ENCODE measurements at regions not wholly inside any gene's neighbourhood (a gene's known extent, or its start where the extent isn't known, plus 50 kb on each side); places are given as distances from the start of the nearest gene placed in this dataset.

DNA sequence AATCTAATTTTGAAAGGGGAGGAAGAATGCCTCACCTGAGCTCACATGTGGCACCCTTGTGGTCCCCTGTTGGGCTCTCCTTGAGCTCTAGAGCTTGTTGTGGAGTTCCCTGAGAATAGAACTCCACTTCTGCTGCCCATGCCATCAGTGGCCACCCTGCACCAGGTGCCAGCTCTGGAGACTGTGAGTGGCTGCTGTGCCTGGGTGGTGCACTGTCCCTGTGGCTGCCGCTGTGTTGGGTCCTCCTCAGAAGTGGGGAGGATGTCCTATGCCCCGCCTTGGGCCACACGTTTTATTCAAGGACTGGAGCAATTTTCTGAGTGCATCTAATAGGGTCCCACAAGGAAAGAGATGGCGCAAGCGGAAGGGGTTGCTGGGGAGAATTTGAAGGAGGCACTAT, 67.9 kb upstream of the MAP3K7 start:
- TF ChIP-seq CTCF (IDR thresholded peaks at IDR 0.05) = no peak

GRCh38 chr6:90654166-90654565, 67.3 kb upstream of the MAP3K7 start:
- no peaks in the 10 kb centered on the region for H3K4me1 ChIP-seq (ENCODE audit: control insufficient read depth in 1 of 2, low read depth in 2 of 2)
- H3K9me3 ChIP-seq = no peaks in the 10 kb centered on the region
- TF ChIP-seq CTCF (IDR thresholded peaks at IDR 0.05) = no peak
- ATAC-seq (ENCODE audit: insufficient number of reproducible peaks, low FRiP score, low read depth) = no peak
- no peaks in the 10 kb centered on the region for H3K36me3 ChIP-seq
- no peak for DNase-seq (ENCODE audit: low spot score)
- no peaks in the 10 kb centered on the region for H3K27me3 ChIP-seq (replicated peaks; ENCODE audit: insufficient read depth)
- no peak overlapping the region for H3K4me3 ChIP-seq
- H3K27ac ChIP-seq = no peak overlapping the region

More for the DNA sequence above, 67.9 kb upstream of the MAP3K7 start:
- ATAC-seq (ENCODE audit: insufficient number of reproducible peaks, low FRiP score, low read depth) (no peak), DNase-seq (ENCODE audit: low spot score) (no peak)
- H3K9me3 ChIP-seq = no peaks in the 10 kb centered on the region
- no peaks in the 10 kb centered on the region for H3K27me3 ChIP-seq (replicated peaks; ENCODE audit: insufficient read depth)
- no peak overlapping the region for H3K27ac ChIP-seq
- no peaks in the 10 kb centered on the region for H3K4me1 ChIP-seq (ENCODE audit: control insufficient read depth in 1 of 2, low read depth in 2 of 2)
- no peak overlapping the region for H3K4me3 ChIP-seq
- H3K36me3 ChIP-seq = no peaks in the 10 kb centered on the region

GRCh38 chr6:90653750-90654149, 66.9 kb upstream of the MAP3K7 start:
- DNase-seq (ENCODE audit: low spot score) (no peak), ATAC-seq (ENCODE audit: insufficient number of reproducible peaks, low FRiP score, low read depth) (no peak)
- no peaks in the 10 kb centered on the region for H3K36me3 ChIP-seq
- TF ChIP-seq CTCF (IDR thresholded peaks at IDR 0.05) = no peak
- no peaks in the 10 kb centered on the region for H3K4me1 ChIP-seq (ENCODE audit: control insufficient read depth in 1 of 2, low read depth in 2 of 2)
- no peak overlapping the region for H3K4me3 ChIP-seq
- H3K27me3 ChIP-seq (replicated peaks; ENCODE audit: insufficient read depth) = no peaks in the 10 kb centered on the region
- no peak overlapping the region for H3K27ac ChIP-seq
- no peaks in the 10 kb centered on the region for H3K9me3 ChIP-seq

DNA sequence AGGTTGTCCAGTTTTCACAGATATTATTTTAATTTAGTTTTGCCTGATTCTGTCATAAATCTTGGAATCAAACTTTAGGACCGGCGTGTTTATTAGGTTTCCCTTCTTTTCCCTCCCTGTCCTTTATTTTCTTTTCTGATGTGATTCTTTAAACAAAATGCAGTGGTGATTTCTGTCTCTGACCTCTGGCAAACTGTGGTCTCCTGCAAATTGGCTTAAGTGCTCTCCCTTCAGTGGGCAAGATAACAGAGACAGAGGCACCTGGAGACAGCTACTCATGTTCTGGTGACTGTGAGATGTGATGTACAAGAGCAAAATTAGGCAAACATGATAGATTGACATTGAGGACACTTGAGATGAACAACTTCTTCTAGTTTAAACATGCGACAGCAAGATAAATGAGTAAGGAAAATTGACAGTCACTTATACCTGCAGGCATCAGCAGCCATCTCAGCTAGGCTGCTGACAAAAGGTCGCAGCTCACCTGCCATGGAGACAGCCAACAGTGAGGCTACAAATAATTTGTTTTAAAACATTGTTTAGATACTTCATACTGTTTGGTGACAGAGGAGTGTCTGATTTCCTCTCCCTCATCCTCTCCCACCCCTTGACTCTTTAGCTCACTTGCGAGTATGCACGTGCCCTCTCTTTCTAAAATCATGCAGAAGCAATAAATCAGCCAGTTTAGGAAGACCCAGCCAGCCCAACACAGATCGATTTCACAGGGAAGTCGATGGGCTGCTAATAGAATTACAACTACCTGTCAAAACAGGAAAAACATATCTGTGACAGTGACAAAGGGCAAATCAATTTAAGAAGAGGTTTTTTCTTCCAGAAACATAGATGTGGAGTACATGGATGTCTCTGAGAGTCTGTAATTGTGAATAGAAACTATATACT, 63.4 kb upstream of the MAP3K7 start:
- no peaks in the 10 kb centered on the region for H3K36me3 ChIP-seq
- no peaks in the 10 kb centered on the region for H3K27me3 ChIP-seq (replicated peaks; ENCODE audit: insufficient read depth)
- no peak for DNase-seq (ENCODE audit: low spot score)
- ATAC-seq (ENCODE audit: insufficient number of reproducible peaks, low FRiP score, low read depth) = no peak
- H3K9me3 ChIP-seq = no peaks in the 10 kb centered on the region
- H3K27ac ChIP-seq = no peak overlapping the region
- TF ChIP-seq CTCF (IDR thresholded peaks at IDR 0.05) = no peak
- H3K4me3 ChIP-seq = no peak overlapping the region
- no peaks in the 10 kb centered on the region for H3K4me1 ChIP-seq (ENCODE audit: control insufficient read depth in 1 of 2, low read depth in 2 of 2)

DNA sequence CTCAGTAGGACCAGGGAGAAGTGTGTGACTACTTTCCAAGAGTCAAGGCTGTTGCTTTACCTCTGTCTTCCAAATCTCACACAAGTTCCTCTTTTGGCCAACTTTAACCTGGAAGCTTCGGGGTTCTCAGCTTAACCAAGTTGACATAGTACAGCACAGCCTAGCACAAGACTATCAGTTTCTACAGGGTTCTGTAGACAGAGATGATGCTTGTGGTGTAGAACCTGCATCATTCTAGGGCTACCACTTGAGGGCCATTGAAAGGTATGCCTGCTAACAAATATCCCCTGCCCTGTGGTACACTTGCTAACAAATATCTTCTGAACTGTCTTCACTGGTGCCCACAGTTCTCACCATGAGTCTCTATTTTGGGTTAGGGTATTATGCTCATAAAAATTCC, 62.0 kb upstream of the MAP3K7 start:
- H3K27ac ChIP-seq = no peak overlapping the region
- H3K4me1 ChIP-seq (ENCODE audit: control insufficient read depth in 1 of 2, low read depth in 2 of 2) = no peaks in the 10 kb centered on the region
- no peaks in the 10 kb centered on the region for H3K27me3 ChIP-seq (replicated peaks; ENCODE audit: insufficient read depth)
- no peak overlapping the region for H3K4me3 ChIP-seq
- no peaks in the 10 kb centered on the region for H3K36me3 ChIP-seq
- H3K9me3 ChIP-seq = no peaks in the 10 kb centered on the region
- ATAC-seq (ENCODE audit: insufficient number of reproducible peaks, low FRiP score, low read depth) (no peak), DNase-seq (ENCODE audit: low spot score) (no peak)
- no peak for TF ChIP-seq CTCF (IDR thresholded peaks at IDR 0.05)

All from thoracic aorta (tissue), 2 donors.